Tibial artery (tissue), 4 donors: ENCODE measurements at regions not wholly inside any gene's neighbourhood (a gene's known extent, or its start where the extent isn't known, plus 50 kb on each side); places are given as distances from the start of the nearest gene placed in this dataset.

ENCODE experiments used
- DNase-seq, 2 donors: peaks; one replicate each; pipeline ENCODE4 v3.0.0-alpha.2; 2019
- H3K27ac ChIP-seq, 2 donors: fragments of 200-600 bp; sonication (generic) in 1 of 2; 1 replicate in 1 of 2; 2 replicates in 1 of 2; pipeline ENCODE4 v1.5.1; 2018 to 2019; ENCODE audit warnings: mild to moderate bottlenecking in 1 of 2
- H3K27me3 ChIP-seq, 2 donors: fragments of 200-600 bp; sonication (generic) in 1 of 2; one replicate each; pipeline versions ENCODE4 v1.5.1 to v1.6.0; 2016 to 2019
- H3K36me3 ChIP-seq, 3 donors: fragments of 200-600 bp; sonication (generic) in 2 of 3; one replicate each; pipeline ENCODE4 v1.5.1; 2016 to 2019; ENCODE audit warnings: mild to moderate bottlenecking in 2 of 3
- H3K4me1 ChIP-seq, 4 donors: fragments of 200-600 bp; sonication (generic) in 2 of 4; 1 replicate in 3 of 4; 2 replicates in 1 of 4; pipeline ENCODE4 v1.5.1; 2016 to 2019
- H3K4me3 ChIP-seq, 2 donors: fragments of 200-600 bp; sonication (generic) in 1 of 2; 1 replicate in 1 of 2; 2 replicates in 1 of 2; pipeline ENCODE4 v1.5.1; 2018 to 2019; ENCODE audit warnings: mild to moderate bottlenecking in 2 of 2
- H3K9me3 ChIP-seq, 3 donors: fragments of 200-600 bp; sonication (generic) in 1 of 3; one replicate each; pipeline ENCODE4 v1.5.1; 2016 to 2019
- CTCF ChIP-seq, 2 experiments: fragments of 200-600 bp in 1 of 2; fragments of 450-650 bp in 1 of 2; IDR thresholded peaks; one replicate each; pipeline ENCODE4 v1.5.1; 2017 to 2019; ENCODE audit warnings: antibody characterized with exemption in 2 of 2, mild to moderate bottlenecking in 1 of 2, moderate library complexity in 1 of 2
- intact Hi-C: fragments of 100-400 bp; cut with DNase I; formaldehyde crosslinking; loops from one replicate; pipeline ENCODE4 v1.15.0; 2023; ENCODE audit warnings: low total_unique reads

DNA sequence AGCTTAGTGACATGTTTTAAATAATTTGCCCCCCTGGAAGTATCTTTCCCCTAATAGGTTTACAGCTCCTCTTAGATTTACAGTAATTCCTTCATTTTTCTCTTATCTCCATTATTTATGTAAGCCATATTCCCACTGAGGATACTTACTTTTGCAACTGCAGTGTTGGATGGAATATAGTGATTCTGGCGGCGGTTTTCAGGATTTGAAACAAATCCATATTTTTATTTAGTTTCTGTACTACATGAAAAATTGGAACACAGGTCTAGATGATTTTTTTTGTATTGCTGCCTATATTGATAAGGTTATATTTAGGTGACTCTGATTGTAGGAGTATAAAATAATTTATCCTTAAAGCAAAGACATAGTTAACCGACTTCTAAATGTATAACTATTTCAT lies 391.6 kb upstream of the SUCLG2 start:
- no peak for DNase-seq
- Histone ChIP-seq H3K36me3 (no peaks in the 10 kb centered on the region), H3K9me3 (no peaks in the 10 kb centered on the region), H3K4me1 (peaks cover 0 to 8% (median 0%) of the 10 kb centered on the region in 4 donors), H3K27ac (no peak overlapping the region), H3K4me3 (no peak overlapping the region), H3K27me3 (no peaks in the 10 kb centered on the region)
- no peak for TF ChIP-seq CTCF (IDR thresholded peaks at IDR 0.05)
- intact Hi-C loops: no loop called here

- Histone ChIP-seq H3K36me3 (no peaks in the 10 kb centered on the region), H3K27ac (no peak overlapping the region), H3K4me3 (no peak overlapping the region), H3K27me3 (no peaks in the 10 kb centered on the region), H3K4me1 (peaks cover 0 to 46% (median 6%) of the 10 kb centered on the region in 4 donors), H3K9me3 (no peaks in the 10 kb centered on the region)
- TF ChIP-seq CTCF (IDR thresholded peaks at IDR 0.05): no peak
- intact Hi-C loops: no loop called here
- DNase-seq: no peak
Observed at GRCh38 chr3:68033867-68034266, 379.5 kb upstream of the SUCLG2 start.

- Histone ChIP-seq H3K4me1 (peaks cover 0 to 32% (median 2%) of the 10 kb centered on the region in 4 donors), H3K4me3 (no peak overlapping the region), H3K27me3 (no peaks in the 10 kb centered on the region), H3K36me3 (no peaks in the 10 kb centered on the region), H3K27ac (peak overlapping the region; percentile 49 to 60), H3K9me3 (no peaks in the 10 kb centered on the region)
- intact Hi-C loops: no loop called here
- no peak for DNase-seq
- TF ChIP-seq CTCF (IDR thresholded peaks at IDR 0.05): no peak
Observed at GRCh38 chr3:68032209-68032608, 377.8 kb upstream of the SUCLG2 start.

DNA sequence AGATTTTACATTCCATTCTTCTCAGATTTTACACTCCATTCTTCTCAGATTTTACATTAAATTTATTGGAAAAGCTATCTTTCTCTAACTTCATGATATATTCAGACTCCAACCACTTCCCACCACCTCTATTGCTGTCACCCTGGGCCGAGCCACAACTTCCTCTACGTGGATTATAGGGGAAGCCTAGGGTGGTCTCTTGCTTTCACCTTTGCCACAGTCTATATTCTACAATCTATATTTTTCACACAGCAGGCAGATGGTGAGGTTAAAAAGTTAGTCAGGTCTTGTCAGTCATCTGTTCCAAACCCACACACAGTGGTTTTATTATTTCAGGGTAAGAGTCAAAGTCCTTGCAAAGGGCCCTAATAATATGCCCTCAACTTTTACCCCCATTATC lies 370.8 kb upstream of the SUCLG2 start:
- Histone ChIP-seq H3K4me1 (no peaks in the 10 kb centered on the region), H3K36me3 (no peaks in the 10 kb centered on the region), H3K27me3 (no peaks in the 10 kb centered on the region), H3K4me3 (no peak overlapping the region), H3K27ac (no peak overlapping the region), H3K9me3 (no peaks in the 10 kb centered on the region)
- intact Hi-C loops: loop anchor here (10.0 kb wide), 1 partner anchor 330 kb away; no protein-coding TSS in a partner anchor
- DNase-seq: no peak
- no peak for TF ChIP-seq CTCF (IDR thresholded peaks at IDR 0.05)

GRCh38 chr3:68019876-68020275 lies 365.5 kb upstream of the SUCLG2 start:
- Histone ChIP-seq H3K27ac (no peak overlapping the region), H3K36me3 (no peaks in the 10 kb centered on the region), H3K27me3 (no peaks in the 10 kb centered on the region), H3K4me1 (no peaks in the 10 kb centered on the region), H3K9me3 (no peaks in the 10 kb centered on the region), H3K4me3 (no peak overlapping the region)
- DNase-seq: no peak
- TF ChIP-seq CTCF (IDR thresholded peaks at IDR 0.05): no peak
- intact Hi-C loops: loop anchor here (10.0 kb wide), 1 partner anchor 325 kb away; no protein-coding TSS in a partner anchor

DNA sequence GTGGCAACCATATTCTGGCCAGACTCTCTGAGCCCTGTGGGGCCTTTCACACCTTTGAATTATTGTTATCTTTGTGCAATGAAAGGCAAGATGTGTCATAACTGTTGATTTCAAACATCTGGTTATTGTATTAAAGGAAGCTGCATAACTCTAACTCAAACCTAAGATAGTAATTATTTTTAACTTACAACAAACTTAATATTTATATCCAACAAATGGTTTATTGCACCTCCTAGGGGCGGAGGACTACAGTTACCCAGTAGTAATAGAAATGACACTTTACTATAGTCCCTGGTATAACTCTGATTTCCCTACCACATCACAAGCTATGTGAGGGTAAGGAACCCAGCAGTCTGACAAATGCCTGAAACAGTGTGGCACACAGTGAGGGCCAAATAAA lies 363.9 kb upstream of the SUCLG2 start:
- Histone ChIP-seq H3K4me1 (no peaks in the 10 kb centered on the region), H3K9me3 (no peaks in the 10 kb centered on the region), H3K27me3 (no peaks in the 10 kb centered on the region), H3K36me3 (no peaks in the 10 kb centered on the region), H3K4me3 (no peak overlapping the region), H3K27ac (no peak overlapping the region)
- no peak for TF ChIP-seq CTCF (IDR thresholded peaks at IDR 0.05)
- intact Hi-C loops: no loop called here
- no peak for DNase-seq
